ENCODE measurements at regions not wholly inside any gene's neighbourhood (a gene's known extent, or its start where the extent isn't known, plus 50 kb on each side); places are given as distances from the start of the nearest gene placed in this dataset.

DNA sequence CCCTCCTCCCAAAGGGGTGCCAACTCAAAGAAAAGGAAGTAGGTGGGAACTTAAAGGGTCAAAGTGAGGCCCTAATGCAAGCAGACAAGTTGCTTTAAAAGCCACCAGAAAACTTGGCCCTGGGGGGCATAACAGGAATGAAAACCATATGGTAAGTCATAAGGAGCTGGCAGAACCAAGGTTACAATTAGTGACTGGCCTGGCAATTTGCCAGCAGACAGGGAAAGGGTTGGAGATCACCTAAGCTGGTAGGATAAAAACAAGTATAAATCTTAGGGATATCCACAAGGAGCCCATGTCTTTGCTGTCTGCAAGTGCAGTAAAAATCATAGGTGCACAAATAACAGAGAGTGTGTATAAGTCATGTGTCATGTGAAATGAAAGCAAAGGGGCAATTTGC, 256.7 kb upstream of the LRRTM4 start:
- TF ChIP-seq, protein P1, sequence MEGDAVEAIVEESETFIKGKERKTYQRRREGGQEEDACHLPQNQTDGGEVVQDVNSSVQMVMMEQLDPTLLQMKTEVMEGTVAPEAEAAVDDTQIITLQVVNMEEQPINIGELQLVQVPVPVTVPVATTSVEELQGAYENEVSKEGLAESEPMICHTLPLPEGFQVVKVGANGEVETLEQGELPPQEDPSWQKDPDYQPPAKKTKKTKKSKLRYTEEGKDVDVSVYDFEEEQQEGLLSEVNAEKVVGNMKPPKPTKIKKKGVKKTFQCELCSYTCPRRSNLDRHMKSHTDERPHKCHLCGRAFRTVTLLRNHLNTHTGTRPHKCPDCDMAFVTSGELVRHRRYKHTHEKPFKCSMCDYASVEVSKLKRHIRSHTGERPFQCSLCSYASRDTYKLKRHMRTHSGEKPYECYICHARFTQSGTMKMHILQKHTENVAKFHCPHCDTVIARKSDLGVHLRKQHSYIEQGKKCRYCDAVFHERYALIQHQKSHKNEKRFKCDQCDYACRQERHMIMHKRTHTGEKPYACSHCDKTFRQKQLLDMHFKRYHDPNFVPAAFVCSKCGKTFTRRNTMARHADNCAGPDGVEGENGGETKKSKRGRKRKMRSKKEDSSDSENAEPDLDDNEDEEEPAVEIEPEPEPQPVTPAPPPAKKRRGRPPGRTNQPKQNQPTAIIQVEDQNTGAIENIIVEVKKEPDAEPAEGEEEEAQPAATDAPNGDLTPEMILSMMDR (conservative IDR thresholded peaks at IDR 0.05): no peak
- TF ChIP-seq ZFX (IDR thresholded peaks at IDR 0.05): no peak
